G401.6 (cell line): ENCODE measurements at regions not wholly inside any gene's neighbourhood (a gene's known extent, or its start where the extent isn't known, plus 50 kb on each side); places are given as distances from the start of the nearest gene placed in this dataset.

Source experiments
- FAIRE-seq: peaks from 2 replicates; lab custom pipeline; 2012; peaks lifted over from hg19 to GRCh38; lab: Jason Lieb, UNC

DNA sequence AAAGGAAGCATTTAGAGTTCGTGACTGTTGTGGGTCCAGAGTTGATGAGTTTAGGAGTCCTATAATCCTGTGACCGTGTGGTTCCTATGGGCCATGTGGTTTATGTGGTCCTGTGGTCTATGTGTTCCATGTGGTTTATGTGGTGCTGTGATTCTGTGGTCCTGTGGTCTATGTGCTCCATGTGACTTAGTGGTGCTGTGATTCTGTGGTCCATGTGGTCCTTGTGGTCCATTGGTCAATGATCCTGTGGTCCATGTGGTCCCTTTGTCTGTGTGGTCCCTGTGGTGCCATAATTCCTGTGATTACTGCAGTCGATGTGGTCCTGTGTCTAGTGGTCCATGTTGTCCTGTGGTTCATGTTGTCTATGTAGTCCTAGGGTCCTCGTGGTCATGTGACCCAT, 167.3 kb downstream of the TMEM18 start:
- no peak for FAIRE-seq

- FAIRE-seq: no peak
Measured at GRCh38 chr2:508121-508520, 169.1 kb downstream of the TMEM18 start.

- no peak for FAIRE-seq
Measured at GRCh38 chr2:506866-507265, 170.3 kb downstream of the TMEM18 start.

GRCh38 chr2:506451-506850, 170.8 kb downstream of the TMEM18 start:
- no peak for FAIRE-seq

GRCh38 chr2:505941-506340, 171.3 kb downstream of the TMEM18 start:
- no peak for FAIRE-seq

DNA sequence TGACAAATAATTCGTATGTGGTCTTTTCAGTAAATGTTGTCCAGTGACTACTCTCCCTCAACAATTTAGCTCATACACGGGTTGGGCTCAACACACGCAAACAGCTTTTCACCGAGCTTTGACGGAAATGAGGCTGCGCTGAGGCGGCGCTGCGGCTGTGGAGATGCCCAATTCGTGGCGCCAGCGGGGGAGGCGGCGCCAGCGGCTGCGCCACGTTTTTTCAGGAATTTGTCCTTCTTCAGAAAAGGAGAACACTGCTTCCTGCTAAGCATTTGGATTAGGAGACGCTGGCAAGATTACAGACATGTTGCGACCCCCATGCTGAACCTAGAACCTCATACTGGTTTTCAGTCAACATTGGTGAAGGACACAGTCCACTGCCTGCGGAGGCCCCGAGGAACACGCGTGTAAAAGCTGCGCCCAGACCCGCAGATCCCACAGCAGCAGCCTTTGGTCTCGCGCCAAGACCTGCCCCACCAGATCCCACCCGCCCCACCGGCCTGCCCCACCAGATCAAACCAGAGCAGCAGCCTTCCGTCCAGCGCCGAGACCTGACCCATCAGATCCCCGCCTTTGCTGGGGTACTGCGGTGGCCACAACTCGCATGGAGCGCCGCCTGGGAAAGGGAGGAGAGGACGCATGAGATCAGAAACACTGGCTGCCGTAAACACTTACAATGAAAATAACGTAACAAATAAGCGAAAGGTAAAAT, 173.8 kb downstream of the TMEM18 start:
- FAIRE-seq: no peak

GRCh38 chr2:502831-503230, 174.4 kb downstream of the TMEM18 start:
- FAIRE-seq: no peak

DNA sequence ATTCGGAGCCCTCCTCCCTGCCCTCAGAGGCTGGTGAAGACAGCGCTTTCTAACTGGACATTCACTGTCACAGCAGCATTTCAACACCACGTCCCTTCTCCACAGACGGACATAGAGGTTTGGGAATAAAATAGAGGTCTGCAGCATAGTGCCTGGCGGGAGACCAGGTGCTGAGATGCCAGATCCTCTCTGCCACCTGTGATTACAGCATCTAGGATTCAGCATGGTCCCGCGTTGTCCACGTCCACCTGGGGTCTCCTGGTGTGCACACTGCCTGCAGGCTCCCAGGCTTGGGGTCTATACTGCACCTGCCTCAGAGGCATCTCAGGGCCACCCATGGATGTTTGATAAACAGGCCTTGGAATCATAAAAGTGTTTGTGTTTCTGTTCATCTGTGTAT, 175.5 kb downstream of the TMEM18 start:
- FAIRE-seq: no peak

DNA sequence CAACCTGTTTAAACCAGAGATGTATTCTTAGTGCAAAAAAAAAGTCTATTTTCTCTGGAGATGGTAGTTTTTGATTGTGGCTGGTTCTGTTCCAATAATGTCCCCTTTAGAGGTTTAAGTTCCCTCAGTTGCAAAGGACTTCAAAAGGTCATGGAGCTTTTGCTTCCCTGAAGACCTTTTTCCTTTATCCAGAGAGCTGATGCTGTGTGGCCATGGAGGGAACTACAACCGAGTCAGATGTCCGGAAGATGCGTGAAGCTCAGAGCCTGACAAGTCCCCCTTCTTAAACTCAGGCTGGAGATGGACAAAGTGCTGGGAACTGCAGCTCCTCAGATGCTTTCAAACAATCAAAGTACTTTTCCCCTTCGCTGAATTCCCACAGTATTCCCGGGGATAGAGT, 176.1 kb downstream of the TMEM18 start:
- no peak for FAIRE-seq

- no peak for FAIRE-seq
Measured at GRCh38 chr2:499726-500125, 177.5 kb downstream of the TMEM18 start.

DNA sequence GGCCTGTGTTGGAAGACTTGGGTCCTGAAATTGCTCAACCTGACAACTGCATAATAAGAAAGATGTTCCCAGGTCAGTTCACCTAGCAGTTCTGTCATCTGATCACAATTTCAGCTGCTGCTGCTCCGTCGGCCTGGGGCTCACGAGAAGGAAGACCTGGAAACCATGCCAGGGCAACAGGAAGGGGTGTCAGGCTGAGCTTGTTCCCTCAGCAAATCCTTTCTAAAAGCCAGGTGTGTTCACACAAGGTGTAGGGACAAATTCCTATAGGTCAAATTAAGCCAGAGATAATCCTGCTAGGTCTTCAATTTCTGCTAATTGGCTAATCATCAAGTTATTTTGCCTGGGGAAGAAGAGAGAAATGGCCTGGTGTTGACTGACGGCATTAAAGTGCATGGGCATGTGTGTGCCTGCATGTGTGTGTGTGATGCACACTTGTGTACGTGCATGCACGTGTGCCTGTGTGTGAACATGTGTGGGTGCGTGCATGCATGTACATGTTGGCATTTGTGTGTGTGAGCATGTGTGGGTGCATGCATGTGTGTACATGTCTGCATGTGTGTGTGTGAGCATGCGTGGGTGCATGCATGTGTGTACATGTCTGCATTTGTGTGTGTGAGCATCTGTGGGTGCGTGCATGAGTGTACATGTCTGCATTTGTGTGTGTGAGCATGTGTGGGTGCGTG, 178.6 kb downstream of the TMEM18 start:
- no peak for FAIRE-seq

GRCh38 chr2:497770-498492, 179.3 kb downstream of the TMEM18 start:
- no peak for FAIRE-seq

DNA sequence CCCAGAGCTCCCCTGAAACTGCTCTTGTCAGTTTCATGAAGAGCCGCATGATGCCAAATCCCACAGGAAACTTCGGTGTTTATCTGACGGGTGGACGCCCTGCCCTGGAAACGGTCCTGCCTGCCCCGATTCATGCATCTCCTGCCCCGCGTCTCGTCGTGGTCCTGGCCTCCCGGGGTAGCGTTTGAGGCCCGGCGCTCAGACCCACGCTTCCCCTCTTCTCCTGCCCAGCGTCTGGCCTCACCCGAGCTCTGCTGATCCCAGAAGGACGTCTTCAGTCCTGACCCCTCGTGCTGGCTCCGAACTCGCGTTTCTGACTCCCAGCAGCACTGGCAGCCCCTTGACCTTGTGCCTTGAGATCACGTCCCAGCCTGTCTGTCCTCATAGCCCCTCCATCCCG, 180.5 kb downstream of the TMEM18 start:
- no peak for FAIRE-seq

- no peak for FAIRE-seq
Measured at GRCh38 chr2:495745-496275, 181.4 kb downstream of the TMEM18 start.

DNA sequence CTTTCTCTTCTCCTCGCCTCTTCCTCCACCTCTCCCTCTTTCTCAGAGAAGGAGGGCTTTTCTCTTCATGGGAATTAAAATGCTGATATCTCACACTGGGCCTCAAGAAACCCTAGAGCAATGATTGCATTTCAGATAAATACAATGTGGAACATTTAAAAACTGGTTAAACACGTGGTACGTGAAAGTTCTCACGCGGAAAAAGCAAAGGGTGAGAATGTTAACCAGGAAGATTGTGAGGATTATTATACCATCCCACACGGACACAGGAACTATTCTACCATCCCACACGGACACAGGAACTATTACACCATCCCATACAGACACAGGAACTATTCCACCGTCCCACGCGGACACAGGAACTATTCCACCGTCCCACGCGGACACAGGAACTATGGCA, 182.4 kb downstream of the TMEM18 start:
- no peak for FAIRE-seq

DNA sequence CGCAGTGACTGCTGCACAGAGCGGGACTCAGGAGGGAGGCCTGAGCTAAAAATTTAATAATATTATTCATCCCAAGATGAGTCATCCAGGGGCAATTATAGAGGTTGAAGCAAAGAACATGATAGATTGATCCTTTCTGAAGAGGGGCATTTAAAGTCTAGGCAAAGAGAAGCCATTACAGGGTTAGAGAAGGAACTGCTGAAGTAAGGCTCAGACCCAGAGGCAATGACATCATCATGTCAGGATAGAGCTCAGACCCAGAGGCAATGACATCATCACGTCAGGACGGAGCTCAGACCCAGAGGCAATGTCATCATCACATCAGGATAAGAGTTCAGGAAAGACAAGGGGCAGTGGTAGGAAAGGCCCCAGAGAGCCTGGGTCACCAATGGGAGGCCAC, 184.0 kb downstream of the TMEM18 start:
- no peak for FAIRE-seq

DNA sequence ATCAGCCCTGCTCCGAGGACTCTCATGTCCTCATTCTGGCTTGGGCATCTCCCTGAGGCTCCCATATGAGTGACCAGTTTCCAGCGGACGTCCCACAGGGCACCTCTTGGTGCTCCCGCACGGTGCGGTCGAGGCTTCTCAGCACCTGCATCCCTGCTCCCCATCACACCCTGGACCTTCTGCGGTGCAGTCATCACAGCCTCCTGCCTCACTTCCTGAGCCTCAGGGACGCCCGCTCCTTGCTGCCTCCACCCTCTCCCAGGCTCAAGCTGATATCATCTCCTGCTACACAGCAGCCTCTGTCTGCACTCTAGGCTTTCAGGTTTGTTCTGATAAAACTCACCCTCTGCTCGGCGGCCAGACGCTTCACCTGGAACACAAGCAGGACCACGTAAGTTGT, 185.0 kb downstream of the TMEM18 start:
- FAIRE-seq: no peak

- no peak for FAIRE-seq
Measured at GRCh38 chr2:489838-490237, 187.4 kb downstream of the TMEM18 start.

DNA sequence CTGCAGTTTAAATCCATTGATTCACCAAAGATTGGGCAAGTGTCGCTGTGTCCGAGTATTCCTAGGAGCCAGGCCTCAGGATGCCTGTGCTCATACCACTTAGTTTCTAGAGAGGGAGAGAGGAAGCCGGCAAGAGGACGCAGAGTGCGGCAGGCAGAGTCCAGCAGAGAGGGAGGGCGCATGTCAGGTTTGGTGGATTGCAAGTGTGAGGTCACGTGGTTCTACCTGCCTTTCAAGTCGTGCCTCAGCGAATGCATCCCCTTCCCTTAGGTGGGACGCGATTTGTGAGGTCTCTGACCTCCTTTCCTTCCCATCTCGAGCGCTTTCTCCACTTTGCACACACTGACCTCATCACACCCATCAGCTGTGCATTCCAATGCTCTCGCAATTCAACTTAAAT, 188.1 kb downstream of the TMEM18 start:
- FAIRE-seq: no peak

- no peak for FAIRE-seq
Measured at GRCh38 chr2:487186-488079, 189.8 kb downstream of the TMEM18 start.

DNA sequence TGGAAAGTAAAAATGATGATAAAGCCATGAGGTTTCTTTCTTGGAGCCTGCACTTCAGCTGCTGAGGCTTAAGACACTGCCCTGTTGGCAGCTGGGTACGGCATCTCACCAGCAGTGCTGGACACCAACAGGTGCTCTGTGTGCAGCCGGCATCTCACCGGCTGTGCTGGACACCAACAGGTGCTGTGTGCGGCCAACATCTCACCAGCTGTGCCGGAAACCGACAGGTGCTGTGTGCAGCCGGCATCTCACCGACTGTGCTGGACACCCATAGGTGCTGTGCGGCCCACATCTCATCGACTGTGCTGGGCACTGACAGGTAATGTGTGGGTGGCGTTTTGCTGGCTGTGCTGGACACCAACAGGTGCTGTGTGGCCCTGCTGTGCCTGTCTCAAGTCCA, 190.8 kb downstream of the TMEM18 start:
- no peak for FAIRE-seq

- FAIRE-seq: no peak
Measured at GRCh38 chr2:481388-481787, 193.5 kb upstream of the ALKAL2 start.
